SIG-M5 treated with dmso at 0.1 percent for 504 hours (cell line): ENCODE measurements at regions not wholly inside any gene's neighbourhood (a gene's known extent, or its start where the extent isn't known, plus 50 kb on each side); places are given as distances from the start of the nearest gene placed in this dataset.

Experiments
- DNase-seq: peaks from one replicate; lab custom pipeline; 2025; ENCODE audit not compliant: unreplicated experiment; lab: John Stamatoyannopoulos, UW

DNA sequence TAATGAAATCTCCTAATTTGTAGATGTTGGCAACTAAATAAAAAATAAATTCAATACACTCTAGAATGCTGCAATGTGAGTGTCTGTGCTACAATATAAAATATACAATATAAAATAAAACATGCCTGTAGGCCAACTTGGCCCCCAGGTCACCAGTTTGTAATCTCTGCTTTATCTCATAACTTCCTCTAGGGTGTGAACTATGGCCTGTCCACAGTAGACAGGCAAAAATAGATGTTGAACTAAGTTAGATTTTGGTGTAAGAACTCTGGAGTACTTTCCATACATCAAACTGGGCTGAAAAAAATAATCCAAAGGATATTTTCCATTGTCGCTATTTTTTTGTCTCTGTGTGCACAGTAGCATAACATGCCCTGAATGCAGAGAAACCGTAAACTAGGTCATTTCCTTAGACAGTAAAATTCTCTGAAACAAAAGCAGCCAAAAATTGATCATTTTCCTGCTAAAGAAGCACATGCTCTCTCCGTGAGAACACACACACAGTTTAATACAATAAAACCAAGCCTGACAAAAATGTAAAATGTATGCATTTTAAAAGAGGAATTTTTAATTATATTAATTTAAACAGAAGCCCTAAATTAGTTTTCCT lies 98.5 kb upstream of the ZFP64 start:
- DNase-seq, result no peak

DNA sequence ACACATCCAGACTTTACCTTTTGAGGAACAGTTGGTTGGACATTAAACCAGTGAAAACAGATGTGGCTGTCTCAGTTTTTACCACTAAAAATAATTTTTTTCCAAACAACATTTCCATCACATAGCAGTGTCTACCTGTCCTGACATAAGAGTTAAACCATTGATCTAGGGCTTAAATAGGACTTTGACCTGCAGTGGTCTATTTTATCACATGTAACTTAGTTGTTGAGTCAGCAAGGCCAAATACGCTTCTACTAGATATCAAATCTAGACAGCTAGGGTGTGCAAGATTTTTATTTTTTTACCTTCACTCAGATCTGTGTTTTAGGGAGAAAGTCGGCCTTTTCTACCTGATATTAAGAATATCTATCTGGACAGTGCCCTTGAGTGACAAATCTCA lies 88.8 kb upstream of the ZFP64 start:
- DNase-seq, result no peak

- DNase-seq, result no peak
These were observed 88.1 kb upstream of the ZFP64 start for GRCh38 chr20:52279706-52280105.

DNA sequence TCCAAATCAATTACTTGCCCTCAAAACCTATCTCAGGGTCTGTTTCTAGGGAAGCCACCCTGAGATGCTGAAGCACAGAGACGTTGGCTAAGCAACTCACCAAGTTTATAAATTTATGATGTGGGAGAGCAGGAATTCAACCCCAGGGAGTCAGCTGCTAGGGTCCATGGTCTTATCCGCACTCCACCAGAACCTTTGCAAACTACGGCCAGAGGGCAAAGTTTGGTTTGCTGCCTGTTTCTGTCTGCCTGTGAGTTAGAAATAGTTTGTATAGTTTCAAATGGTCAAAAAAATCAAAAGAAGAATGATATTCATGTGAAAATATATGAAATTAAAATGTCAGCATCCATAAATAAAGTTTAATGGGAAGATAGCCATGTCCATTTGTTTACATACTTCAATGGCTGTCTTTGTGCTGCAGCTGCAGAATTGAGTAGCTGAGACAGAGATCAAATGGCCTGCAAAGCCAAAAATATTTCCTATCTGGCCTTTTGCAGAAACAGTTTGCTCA lies 83.7 kb upstream of the ZFP64 start:
- no peak for DNase-seq

- DNase-seq, result no peak
These were observed 79.1 kb upstream of the ZFP64 start for GRCh38 chr20:52270696-52271095.

GRCh38 chr20:52270001-52270606 lies 78.5 kb upstream of the ZFP64 start:
- DNase-seq, result no peak

DNA sequence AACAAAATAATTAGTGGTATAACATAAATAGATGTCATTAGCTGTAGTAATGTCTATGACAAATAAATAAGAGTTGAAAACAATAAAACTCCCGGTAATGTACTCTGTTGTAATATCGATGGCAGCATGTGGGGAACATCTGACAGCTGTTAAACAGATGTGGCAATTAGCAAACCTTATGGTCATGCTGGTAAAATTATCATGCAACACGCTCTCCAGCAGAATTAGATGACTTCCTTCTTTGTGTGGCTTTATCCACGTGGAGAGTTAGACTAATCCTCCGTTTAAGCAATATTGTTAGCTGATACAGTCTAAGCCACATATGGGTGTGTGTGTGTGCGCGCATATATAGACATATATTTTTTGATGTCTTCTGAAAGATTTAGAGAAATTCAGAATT lies 77.7 kb upstream of the ZFP64 start:
- DNase-seq, result peak; percentile 88

- DNase-seq, result no peak
These were observed 76.7 kb upstream of the ZFP64 start for GRCh38 chr20:52268184-52268749.

DNA sequence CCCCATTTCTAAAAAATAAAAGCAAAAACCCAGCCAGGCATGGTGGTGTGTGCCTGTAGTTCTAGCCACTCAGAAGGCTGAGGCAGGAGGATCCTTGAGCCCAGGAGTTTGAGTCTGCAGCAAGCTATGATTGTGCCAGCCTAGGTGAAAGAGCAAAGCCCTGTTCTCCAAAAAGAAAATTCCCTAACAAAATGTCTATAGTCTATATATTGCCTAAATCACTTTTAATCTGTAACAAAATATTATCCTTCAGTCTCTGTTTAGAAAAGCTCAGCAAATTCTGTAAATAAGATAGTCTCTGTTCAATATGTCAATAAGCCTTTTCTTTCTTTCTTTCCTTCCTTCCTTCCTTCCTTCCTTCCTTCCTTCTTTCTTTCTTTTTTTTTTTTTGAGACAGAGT lies 75.8 kb upstream of the ZFP64 start:
- no peak for DNase-seq

DNA sequence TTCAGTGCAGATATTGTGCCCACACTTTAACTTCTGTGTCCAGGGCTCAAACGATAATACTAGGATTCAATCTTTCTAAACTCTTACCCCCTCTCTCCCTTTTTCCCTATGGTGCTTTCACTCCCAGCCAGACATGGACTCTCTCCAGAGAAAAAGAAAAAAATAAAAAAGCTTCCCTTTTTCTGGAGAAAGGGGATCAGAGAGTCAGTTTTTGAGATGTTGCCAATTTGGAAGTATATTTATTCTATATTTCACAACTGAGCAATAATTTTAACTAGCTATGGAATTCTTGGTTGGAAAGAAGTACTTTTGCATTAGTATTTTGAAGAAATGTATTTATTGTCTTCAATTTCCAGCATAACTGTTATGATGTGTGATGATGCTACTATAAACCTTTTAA lies 72.2 kb upstream of the ZFP64 start:
- no peak for DNase-seq

GRCh38 chr20:52261792-52262191 lies 70.2 kb upstream of the ZFP64 start:
- no peak for DNase-seq

DNA sequence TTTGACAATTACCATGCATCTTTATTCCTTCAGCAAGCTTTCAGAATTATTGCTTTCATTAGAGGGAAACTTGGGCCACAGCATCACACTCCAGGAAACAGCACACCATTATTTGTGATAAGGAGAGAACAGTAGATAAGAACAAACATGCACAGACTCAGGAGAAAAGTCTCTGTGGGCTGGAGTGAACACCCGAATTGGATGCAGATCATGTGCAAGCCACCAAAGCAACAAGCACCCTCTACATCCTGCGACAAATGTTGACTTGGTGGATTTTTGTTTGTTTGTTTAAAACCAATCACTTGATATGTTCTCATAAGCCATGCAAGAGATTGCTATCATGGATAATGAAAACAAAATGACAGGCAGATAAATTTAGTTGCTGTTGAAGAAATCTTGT lies 67.7 kb upstream of the ZFP64 start:
- no peak for DNase-seq

- no peak for DNase-seq
These were observed 64.9 kb upstream of the ZFP64 start for GRCh38 chr20:52256454-52256853.

DNA sequence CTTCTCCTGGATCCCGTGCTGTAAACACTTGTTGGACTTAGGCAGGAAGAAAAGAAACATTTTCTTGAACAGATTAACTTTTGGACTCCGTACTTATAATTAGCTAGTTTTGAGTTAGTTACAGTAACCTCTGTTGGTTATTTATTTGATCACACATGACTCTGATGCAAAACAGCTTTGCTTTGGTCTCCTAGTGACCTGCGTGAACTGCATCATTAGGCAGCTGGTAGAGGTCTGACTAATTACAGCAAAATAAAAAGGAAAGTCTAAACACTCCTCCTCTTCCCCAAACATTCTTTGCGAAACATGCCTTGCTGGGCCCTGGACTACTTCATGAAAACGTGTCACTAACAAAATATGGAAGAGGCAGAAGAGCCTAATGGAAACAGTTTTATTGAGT lies 61.1 kb upstream of the ZFP64 start:
- no peak for DNase-seq

GRCh38 chr20:52251827-52252226 lies 60.2 kb upstream of the ZFP64 start:
- no peak for DNase-seq

DNA sequence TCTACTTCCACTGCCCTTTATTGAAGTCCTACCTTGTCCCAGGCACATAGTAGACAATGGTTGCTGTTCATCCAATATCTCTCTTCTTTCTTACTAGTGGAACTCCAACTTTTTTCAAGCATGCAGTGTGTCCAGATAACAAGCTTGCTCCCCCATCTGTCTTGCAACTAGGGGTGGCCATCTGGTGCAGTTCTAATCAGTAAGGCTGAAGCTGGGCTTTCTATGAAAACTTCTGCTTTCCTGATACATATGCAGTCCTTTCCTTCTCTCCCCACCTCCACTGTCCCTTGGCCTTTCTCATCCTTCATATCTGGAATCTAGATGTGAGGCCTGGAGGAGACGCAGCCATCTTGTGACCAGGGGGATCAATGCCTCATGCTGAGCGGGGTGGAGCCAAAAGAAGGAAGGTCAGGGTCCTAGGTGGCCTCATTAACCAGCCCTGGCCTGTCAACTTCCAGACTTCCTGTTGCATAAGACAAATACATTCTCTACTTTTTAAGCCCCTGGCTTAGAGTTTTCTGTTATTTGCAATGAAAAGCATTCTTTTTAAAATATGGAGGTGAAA lies 59.6 kb upstream of the ZFP64 start:
- DNase-seq, result no peak

DNA sequence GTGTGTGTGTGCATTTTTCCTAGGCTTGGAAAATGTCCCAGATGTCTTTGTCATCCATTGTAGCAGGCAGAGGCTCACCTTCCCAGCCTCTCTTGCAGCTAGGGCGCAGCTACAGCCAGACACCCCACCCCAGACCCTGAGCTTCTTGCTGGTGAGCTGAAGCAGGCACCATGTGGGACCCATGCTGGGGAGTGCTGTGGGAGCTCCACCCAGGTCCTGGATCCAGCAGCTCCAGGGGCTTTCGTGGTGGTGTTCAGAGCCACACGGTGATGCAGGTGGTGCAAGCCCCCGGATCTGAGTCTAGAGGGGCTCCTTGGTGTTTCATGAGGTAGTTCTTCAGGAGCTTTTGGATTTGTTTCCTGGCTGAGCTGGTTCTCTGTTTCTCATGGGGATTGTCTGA lies 56.0 kb upstream of the ZFP64 start:
- DNase-seq, result no peak

GRCh38 chr20:52246366-52246765 lies 54.8 kb upstream of the ZFP64 start:
- DNase-seq, result no peak

DNA sequence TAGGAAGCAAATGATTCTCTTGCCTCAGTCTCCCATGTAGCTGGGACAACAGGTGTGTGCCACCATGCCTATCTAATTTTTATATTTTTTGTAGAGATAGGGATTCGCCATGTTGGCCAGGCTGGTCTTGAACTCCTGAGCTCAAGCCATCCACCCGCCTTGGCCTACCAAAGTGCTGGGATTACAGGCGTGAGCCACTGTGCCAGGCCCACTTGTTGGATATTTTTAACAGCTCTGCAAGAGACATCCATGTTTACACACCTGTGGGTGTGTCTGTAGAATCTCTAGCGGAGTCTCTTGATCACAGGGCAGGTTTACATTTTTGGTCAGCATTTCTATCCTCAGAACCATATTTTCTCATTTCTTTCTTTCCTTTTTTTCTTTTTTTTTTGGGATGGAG lies 53.1 kb upstream of the ZFP64 start:
- DNase-seq, result no peak

GRCh38 chr20:52242237-52243230 lies 51.0 kb upstream of the ZFP64 start:
- DNase-seq, result peak; percentile 36
